ENCODE measurements at regions not wholly inside any gene's neighbourhood (a gene's known extent, or its start where the extent isn't known, plus 50 kb on each side); places are given as distances from the start of the nearest gene placed in this dataset.

DNA sequence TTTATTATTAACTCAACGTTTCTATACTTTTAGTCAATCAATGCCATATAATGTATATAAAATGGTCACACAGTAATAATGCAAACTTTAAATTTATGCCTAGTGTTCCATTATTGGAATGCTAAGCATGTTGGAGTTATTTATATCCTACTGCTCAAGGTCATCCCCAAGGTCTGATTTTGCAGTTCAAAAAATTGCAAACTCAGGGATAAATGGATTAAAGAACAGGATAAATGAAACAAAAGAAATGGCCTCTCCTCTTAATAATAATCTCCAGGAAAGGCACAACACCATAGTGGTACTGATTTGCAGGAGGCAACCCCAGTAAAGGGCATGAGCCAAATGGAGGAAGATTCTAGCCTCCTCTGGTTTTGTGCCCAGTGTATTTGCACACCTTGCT is 436.4 kb downstream of the EPHA4 start:
- TF ChIP-seq CTCF (conservative IDR thresholded peaks at IDR 0.05) = no peak
- no peak overlapping the region for H3K27ac ChIP-seq

DNA sequence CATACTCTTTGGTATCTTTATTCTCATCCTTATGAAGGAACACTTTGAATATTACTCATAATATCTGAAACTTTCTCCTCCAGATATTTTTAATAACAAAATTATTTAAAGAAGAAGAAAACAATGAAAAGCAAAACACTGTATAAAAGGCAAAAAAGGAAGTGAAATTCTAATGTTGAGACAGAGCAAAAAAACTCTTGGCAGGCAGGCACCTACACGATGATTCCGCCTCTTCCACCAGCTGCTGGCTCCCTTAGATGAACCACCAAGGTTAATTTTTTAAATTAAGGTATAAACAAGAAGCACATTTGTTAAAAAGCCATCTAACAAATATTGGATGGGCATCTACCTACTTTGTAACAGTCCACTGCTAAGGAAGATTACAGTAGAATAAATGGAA is 434.7 kb downstream of the EPHA4 start:
- H3K27ac ChIP-seq = no peak overlapping the region; the same call in 1 of the 2 replicates
- no peak for TF ChIP-seq CTCF (conservative IDR thresholded peaks at IDR 0.05)

GRCh38 chr2:221142341-221142740 is 429.8 kb downstream of the EPHA4 start:
- no peak overlapping the region for H3K27ac ChIP-seq
- TF ChIP-seq CTCF (conservative IDR thresholded peaks at IDR 0.05) = no peak

DNA sequence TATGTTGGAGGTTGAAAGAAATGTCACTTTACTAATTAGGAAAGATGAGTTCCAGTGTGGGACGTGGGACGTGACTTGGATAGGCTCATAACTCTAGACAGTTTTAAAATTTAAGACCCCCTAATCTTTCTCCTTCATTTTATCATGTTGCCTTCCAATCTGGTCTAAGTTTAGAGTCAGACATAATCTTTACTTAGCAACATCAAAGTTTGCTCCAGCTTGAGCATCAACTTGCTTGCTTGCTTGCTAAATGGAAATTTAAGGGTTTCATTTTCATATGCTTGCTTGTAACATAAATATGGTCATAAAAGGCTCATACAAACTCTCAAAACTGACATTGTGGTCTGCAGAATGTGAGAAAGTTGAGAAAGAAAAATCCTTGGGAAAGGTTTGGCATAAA is 428.9 kb downstream of the EPHA4 start:
- no peak for TF ChIP-seq CTCF (conservative IDR thresholded peaks at IDR 0.05)
- H3K27ac ChIP-seq = no peak overlapping the region

- H3K27ac ChIP-seq = no peak overlapping the region
- no peak for TF ChIP-seq CTCF (conservative IDR thresholded peaks at IDR 0.05)
Observed at GRCh38 chr2:221144909-221145308, 427.2 kb downstream of the EPHA4 start.

GRCh38 chr2:221145396-221145795 is 426.7 kb downstream of the EPHA4 start:
- TF ChIP-seq CTCF (conservative IDR thresholded peaks at IDR 0.05) = no peak
- no peak overlapping the region for H3K27ac ChIP-seq

GRCh38 chr2:221153226-221153625 is 418.9 kb downstream of the EPHA4 start:
- H3K27ac ChIP-seq = no peak overlapping the region
- no peak for TF ChIP-seq CTCF (conservative IDR thresholded peaks at IDR 0.05)

DNA sequence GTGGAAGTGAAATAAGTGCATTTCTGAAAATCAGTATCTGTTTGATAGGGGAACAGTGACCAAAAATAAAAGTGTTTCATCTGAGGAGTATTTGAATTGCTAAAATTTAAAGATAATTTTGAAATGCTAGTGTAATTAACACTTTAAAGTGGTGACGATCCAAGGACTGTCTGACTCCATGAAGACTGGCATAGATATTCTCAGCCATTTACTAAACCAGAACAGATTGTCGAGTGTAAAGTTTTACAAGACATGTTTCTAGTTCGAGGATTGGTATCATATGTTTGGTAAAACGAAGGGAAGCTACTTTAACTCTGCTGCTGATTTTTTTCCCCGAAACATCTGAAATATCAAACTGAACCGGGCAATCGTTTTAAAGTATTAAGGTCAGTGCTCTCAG is 417.9 kb downstream of the EPHA4 start:
- TF ChIP-seq CTCF (conservative IDR thresholded peaks at IDR 0.05) = no peak
- no peak overlapping the region for H3K27ac ChIP-seq

Measured in VCaP (cell line).